Cardiac fibroblast (primary cell): ENCODE measurements at regions not wholly inside any gene's neighbourhood (a gene's known extent, or its start where the extent isn't known, plus 50 kb on each side); places are given as distances from the start of the nearest gene placed in this dataset.
"Not testable (repeated sequence)": the region's sequence is repeated elsewhere in the genome, so short reads cannot be mapped to it uniquely, and the experiment has no call there.

ENCODE experiments used
- DNase-seq, 2 donors: peaks; one replicate each; pipeline versions ENCODE4 v3.0.0 to v3.0.0-alpha.2; 2010; ENCODE audit warnings: low read depth in 2 of 2
- H3K4me3 ChIP-seq, 2 donors: replicated peaks in 1 of 2; 1 replicate in 1 of 2; 2 replicates in 1 of 2; pipeline ENCODE4 v1.5.1; 2011; ENCODE audit warnings: low read depth in 2 of 2, low read length in 2 of 2, mild to moderate bottlenecking in 2 of 2, moderate library complexity in 1 of 2
- TF ChIP-seq, protein P1 (sequence below): IDR thresholded peaks from one replicate; pipeline ENCODE4 v1.5.1; 2011; ENCODE audit warnings: low read depth, mild to moderate bottlenecking, low read length, inconsistent platforms

DNA sequence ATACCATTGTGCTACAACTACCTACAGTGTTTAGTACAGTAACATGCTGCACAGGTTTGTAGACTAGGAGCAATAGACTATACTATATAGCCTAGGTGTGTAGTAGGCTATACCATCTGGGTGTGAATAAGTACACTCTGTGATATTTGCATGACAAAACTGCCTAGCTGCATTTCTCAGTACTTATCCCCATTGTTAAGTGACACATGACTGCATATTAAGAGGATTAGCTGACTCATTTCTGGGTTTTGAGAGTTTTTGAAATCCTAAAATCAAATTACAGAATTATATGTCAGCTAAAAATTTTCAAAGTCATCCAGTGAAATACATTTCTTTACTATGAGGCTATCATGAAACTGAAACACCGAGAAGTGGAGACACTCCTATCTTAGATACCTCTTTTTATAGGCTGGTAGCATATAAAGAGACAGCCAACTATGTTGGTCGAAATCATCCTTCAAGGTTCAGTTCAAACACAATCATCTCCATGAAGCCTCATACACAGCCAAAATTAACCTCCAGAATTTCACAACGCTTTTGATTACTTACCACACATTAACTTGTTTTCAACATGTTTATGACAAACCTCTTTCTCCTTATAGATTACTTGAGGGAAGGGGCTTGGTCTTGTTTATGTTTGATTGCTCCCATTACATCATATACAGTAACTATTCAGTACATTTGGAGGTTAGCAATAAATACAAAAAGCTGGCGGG, 89.8 kb upstream of the ANK3 start:
- peak in 1 of 2 donors; percentile 33 for DNase-seq
- TF ChIP-seq, protein P1, sequence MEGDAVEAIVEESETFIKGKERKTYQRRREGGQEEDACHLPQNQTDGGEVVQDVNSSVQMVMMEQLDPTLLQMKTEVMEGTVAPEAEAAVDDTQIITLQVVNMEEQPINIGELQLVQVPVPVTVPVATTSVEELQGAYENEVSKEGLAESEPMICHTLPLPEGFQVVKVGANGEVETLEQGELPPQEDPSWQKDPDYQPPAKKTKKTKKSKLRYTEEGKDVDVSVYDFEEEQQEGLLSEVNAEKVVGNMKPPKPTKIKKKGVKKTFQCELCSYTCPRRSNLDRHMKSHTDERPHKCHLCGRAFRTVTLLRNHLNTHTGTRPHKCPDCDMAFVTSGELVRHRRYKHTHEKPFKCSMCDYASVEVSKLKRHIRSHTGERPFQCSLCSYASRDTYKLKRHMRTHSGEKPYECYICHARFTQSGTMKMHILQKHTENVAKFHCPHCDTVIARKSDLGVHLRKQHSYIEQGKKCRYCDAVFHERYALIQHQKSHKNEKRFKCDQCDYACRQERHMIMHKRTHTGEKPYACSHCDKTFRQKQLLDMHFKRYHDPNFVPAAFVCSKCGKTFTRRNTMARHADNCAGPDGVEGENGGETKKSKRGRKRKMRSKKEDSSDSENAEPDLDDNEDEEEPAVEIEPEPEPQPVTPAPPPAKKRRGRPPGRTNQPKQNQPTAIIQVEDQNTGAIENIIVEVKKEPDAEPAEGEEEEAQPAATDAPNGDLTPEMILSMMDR, result no peak

DNA sequence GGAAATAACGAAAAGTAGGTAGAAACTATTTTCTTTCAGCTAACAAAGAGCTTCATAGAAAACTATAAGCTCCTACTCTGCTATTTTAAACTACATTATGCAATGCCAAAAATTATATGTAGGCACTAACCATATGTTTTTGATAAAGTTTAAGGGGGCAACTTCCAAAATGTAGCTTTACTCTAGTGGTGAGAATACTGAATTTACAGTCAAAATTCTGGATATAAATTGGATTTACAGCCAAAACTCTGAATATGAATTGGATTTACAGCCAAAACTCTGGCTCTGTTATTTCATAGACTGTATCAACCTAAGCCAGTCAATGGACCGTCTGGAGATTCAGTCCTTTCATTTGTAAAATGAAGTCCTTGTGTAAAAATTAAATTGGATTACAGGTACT, 86.8 kb upstream of the ANK3 start:
- DNase-seq, result no peak
- TF ChIP-seq, protein P1, result no peak
- H3K4me3 ChIP-seq, result no peak overlapping the region

More for the DNA sequence above, 89.8 kb upstream of the ANK3 start:
- H3K4me3 ChIP-seq, result no peak overlapping the region

DNA sequence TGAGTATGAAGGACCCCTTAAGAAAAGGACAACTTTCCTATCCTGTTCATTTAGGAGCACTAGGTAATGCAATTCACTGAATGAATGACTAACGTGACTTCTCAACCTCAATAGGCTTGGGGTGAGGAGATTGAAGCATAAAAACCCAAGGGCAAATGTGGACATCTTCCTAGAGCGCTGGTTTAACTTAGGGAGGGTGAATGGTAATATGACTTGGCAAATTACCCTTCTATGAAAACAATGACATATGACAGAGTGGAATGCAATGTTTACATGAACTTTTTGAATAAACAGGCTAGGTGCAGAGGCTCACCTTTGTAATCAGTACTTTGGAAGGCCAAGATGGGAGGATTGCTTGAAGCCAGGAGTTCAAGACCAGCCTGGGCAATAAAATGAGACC, 83.9 kb upstream of the ANK3 start:
- DNase-seq, result peak in 1 of 2 donors; percentile 39
- H3K4me3 ChIP-seq, result no peak overlapping the region
- TF ChIP-seq, protein P1, result no peak

DNA sequence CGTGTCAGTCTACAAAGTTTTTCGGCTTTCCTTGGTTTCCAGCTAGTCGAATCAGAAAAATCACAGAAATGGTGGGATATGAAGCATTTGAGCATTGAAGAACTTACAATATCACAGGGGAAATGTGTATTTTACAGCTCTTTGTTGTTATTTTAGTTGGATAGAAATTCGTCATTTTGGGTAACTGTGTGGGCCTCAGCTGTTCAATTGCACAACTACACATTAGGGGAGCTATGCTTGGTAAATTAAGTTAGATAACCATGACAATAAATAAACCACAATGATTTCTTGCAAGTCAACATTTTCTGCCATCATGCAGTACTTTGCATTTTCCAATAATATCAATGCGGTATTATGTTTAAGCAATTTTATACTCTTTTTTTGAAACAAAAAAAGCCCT, 80.4 kb upstream of the ANK3 start:
- no peak overlapping the region for H3K4me3 ChIP-seq
- DNase-seq, result no peak
- TF ChIP-seq, protein P1, result no peak

DNA sequence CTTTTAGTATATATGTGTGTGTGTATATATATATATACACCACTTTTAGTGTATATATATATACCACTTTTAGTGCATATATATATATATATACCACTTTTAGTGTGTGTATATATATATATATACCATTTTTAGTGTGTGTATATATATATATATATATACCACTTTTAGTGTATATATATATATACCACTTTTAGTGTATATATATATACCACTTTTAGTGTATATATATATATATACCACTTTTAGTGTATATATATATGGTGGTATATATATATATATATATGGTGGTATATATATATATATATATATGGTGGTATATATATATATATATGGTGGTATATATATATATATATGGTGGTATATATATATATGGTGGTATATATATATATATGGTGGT, 79.5 kb upstream of the ANK3 start:
- not testable (repeated sequence) for H3K4me3 ChIP-seq, DNase-seq

DNA sequence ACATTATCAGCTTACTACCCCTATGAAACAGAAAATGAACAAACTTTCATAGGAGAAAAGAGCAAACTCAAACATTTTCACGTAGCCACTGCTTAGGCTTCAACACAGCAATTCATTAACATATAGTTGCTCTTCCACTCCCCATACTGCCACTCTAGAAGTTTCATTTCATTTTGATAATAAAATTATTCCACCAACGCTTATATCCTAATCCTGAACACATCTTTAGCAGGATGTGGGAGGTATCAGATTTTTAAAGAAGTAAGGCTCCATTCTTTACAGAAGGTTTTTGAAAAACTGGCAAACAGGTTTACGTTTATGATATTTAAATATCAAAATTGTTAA, 77.5 kb upstream of the ANK3 start:
- TF ChIP-seq, protein P1, result no peak
- no peak for DNase-seq
- H3K4me3 ChIP-seq, result no peak overlapping the region

DNA sequence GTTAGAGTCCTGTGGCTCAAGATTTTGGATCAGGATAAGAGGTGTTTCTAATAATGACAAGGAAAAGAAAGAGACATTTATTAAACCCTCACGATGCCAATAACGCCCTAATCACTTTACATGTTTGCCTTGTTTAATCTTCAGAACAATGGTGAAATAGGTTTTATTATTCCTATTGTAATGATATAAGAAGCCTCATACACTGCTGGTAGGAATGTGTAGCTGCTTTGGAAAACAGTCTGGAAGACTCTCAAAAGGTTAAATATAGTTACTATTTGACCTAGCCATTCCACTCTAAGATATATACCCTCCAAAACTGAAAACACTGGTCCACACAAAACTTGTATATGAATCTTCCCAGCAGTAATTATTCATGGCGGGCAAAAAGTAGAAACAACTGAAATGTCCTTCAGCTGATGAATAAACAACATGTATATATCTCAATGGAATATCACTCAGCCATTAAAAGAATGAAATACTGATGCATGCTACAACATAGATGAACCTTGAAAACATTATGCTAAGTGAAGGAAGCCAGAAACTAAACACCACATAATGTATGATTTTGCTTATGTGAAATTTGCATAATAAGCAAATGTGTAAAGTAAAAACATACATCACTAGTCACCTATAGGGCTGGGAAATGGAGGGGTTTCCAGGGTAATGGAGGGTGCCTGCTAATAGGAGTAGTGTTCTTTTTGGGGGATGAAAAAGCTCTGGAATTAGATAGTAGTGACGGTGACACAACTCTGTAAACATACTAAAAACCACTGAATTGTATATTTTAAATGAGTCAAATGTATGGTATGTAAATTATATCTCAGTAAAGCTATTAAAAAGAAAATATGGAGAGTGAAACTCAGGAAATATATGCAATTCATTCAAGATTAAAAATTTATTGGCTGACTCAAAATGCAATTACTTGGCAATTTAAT, 76.9 kb upstream of the ANK3 start:
- H3K4me3 ChIP-seq, result no peak overlapping the region
- DNase-seq, result peak in 1 of 2 donors; percentile 40
- TF ChIP-seq, protein P1, result peak; percentile 18
